ENCODE measurements at regions not wholly inside any gene's neighbourhood (a gene's known extent, or its start where the extent isn't known, plus 50 kb on each side); places are given as distances from the start of the nearest gene placed in this dataset.

- Histone ChIP-seq H3K4me3 (ENCODE audit: insufficient read depth, low read depth, low read length) (no peak overlapping the region), H3K27ac (ENCODE audit: insufficient read depth, low read depth, low read length, poor library complexity, severe bottlenecking) (no peak overlapping the region), H3K27me3 (ENCODE audit: control insufficient read depth, insufficient read depth, low read length, poor library complexity, severe bottlenecking) (no peaks in the 10 kb centered on the region), H3K9me3 (ENCODE audit: control insufficient read depth, low read length) (no peaks in the 10 kb centered on the region), H3K4me1 (ENCODE audit: control insufficient read depth, insufficient read depth, low read length) (no peaks in the 10 kb centered on the region), H3K36me3 (ENCODE audit: control insufficient read depth, insufficient read depth, low read length) (no peaks in the 10 kb centered on the region)
- 93 to 97% methylated on average over 3 of the region's 3 CpGs for WGBS, 2 experiments
Observed at GRCh38 chr1:221897321-221897721, 155.4 kb upstream of the DUSP10 start.

- WGBS, 2 experiments: 89 to 100% methylated on average over 1 of the region's 1 CpG
- no peak overlapping the region for H3K27ac ChIP-seq (ENCODE audit: insufficient read depth, low read depth, low read length, poor library complexity, severe bottlenecking)
- H3K4me1 ChIP-seq (ENCODE audit: control insufficient read depth, insufficient read depth, low read length): no peaks in the 10 kb centered on the region
- no peaks in the 10 kb centered on the region for H3K36me3 ChIP-seq (ENCODE audit: control insufficient read depth, insufficient read depth, low read length)
- no peaks in the 10 kb centered on the region for H3K9me3 ChIP-seq (ENCODE audit: control insufficient read depth, low read length)
- H3K27me3 ChIP-seq (ENCODE audit: control insufficient read depth, insufficient read depth, low read length, poor library complexity, severe bottlenecking): no peaks in the 10 kb centered on the region
- H3K4me3 ChIP-seq (ENCODE audit: insufficient read depth, low read depth, low read length): no peak overlapping the region
Observed at GRCh38 chr1:221892301-221892830, 150.5 kb upstream of the DUSP10 start.

GRCh38 chr1:221891708-221892107 is 149.8 kb upstream of the DUSP10 start:
- Histone ChIP-seq H3K27ac (ENCODE audit: insufficient read depth, low read depth, low read length, poor library complexity, severe bottlenecking) (no peak overlapping the region), H3K27me3 (ENCODE audit: control insufficient read depth, insufficient read depth, low read length, poor library complexity, severe bottlenecking) (no peaks in the 10 kb centered on the region), H3K36me3 (ENCODE audit: control insufficient read depth, insufficient read depth, low read length) (no peaks in the 10 kb centered on the region), H3K9me3 (ENCODE audit: control insufficient read depth, low read length) (no peaks in the 10 kb centered on the region), H3K4me3 (ENCODE audit: insufficient read depth, low read depth, low read length) (no peak overlapping the region), H3K4me1 (ENCODE audit: control insufficient read depth, insufficient read depth, low read length) (no peaks in the 10 kb centered on the region)
- WGBS, 2 experiments: 94 to 100% methylated on average over 1 of the region's 1 CpG

- no peaks in the 10 kb centered on the region for H3K9me3 ChIP-seq (ENCODE audit: control insufficient read depth, low read length)
- H3K27ac ChIP-seq (ENCODE audit: insufficient read depth, low read depth, low read length, poor library complexity, severe bottlenecking): no peak overlapping the region
- H3K27me3 ChIP-seq (ENCODE audit: control insufficient read depth, insufficient read depth, low read length, poor library complexity, severe bottlenecking): no peaks in the 10 kb centered on the region
- no peaks in the 10 kb centered on the region for H3K4me1 ChIP-seq (ENCODE audit: control insufficient read depth, insufficient read depth, low read length)
- H3K4me3 ChIP-seq (ENCODE audit: insufficient read depth, low read depth, low read length): no peak overlapping the region
- 87 to 91% methylated on average over 5 of the region's 5 CpGs for WGBS, 2 experiments
- H3K36me3 ChIP-seq (ENCODE audit: control insufficient read depth, insufficient read depth, low read length): no peaks in the 10 kb centered on the region
Observed at GRCh38 chr1:221888801-221889200, 146.9 kb upstream of the DUSP10 start.

GRCh38 chr1:221888218-221888617 is 146.3 kb upstream of the DUSP10 start:
- Histone ChIP-seq H3K4me1 (ENCODE audit: control insufficient read depth, insufficient read depth, low read length) (no peaks in the 10 kb centered on the region), H3K4me3 (ENCODE audit: insufficient read depth, low read depth, low read length) (no peak overlapping the region), H3K36me3 (ENCODE audit: control insufficient read depth, insufficient read depth, low read length) (no peaks in the 10 kb centered on the region), H3K9me3 (ENCODE audit: control insufficient read depth, low read length) (no peaks in the 10 kb centered on the region), H3K27me3 (ENCODE audit: control insufficient read depth, insufficient read depth, low read length, poor library complexity, severe bottlenecking) (no peaks in the 10 kb centered on the region), H3K27ac (ENCODE audit: insufficient read depth, low read depth, low read length, poor library complexity, severe bottlenecking) (no peak overlapping the region)
- 94 to 95% methylated on average over 11 of the region's 11 CpGs for WGBS, 2 experiments

- Histone ChIP-seq H3K27me3 (ENCODE audit: control insufficient read depth, insufficient read depth, low read length, poor library complexity, severe bottlenecking) (no peaks in the 10 kb centered on the region), H3K4me1 (ENCODE audit: control insufficient read depth, insufficient read depth, low read length) (no peaks in the 10 kb centered on the region), H3K36me3 (ENCODE audit: control insufficient read depth, insufficient read depth, low read length) (no peaks in the 10 kb centered on the region), H3K4me3 (ENCODE audit: insufficient read depth, low read depth, low read length) (no peak overlapping the region), H3K9me3 (ENCODE audit: control insufficient read depth, low read length) (no peaks in the 10 kb centered on the region), H3K27ac (ENCODE audit: insufficient read depth, low read depth, low read length, poor library complexity, severe bottlenecking) (no peak overlapping the region)
- 88 to 95% methylated on average over 2 of the region's 2 CpGs for WGBS, 2 experiments
Observed at GRCh38 chr1:221887758-221888157, 145.9 kb upstream of the DUSP10 start.

- no peak overlapping the region for H3K27ac ChIP-seq (ENCODE audit: insufficient read depth, low read depth, low read length, poor library complexity, severe bottlenecking)
- no peaks in the 10 kb centered on the region for H3K27me3 ChIP-seq (ENCODE audit: control insufficient read depth, insufficient read depth, low read length, poor library complexity, severe bottlenecking)
- no peaks in the 10 kb centered on the region for H3K4me1 ChIP-seq (ENCODE audit: control insufficient read depth, insufficient read depth, low read length)
- H3K9me3 ChIP-seq (ENCODE audit: control insufficient read depth, low read length): no peaks in the 10 kb centered on the region
- 87 to 89% methylated on average over 2 to 3 of the region's 3 CpGs for WGBS, 2 experiments
- H3K36me3 ChIP-seq (ENCODE audit: control insufficient read depth, insufficient read depth, low read length): no peaks in the 10 kb centered on the region
- no peak overlapping the region for H3K4me3 ChIP-seq (ENCODE audit: insufficient read depth, low read depth, low read length)
Observed at GRCh38 chr1:221887415-221887746, 145.5 kb upstream of the DUSP10 start.

GRCh38 chr1:221886743-221887414 is 145.0 kb upstream of the DUSP10 start:
- H3K9me3 ChIP-seq (ENCODE audit: control insufficient read depth, low read length): no peaks in the 10 kb centered on the region
- 86 to 87% methylated on average over 5 to 7 of the region's 7 CpGs for WGBS, 2 experiments
- H3K36me3 ChIP-seq (ENCODE audit: control insufficient read depth, insufficient read depth, low read length): no peaks in the 10 kb centered on the region
- no peaks in the 10 kb centered on the region for H3K27me3 ChIP-seq (ENCODE audit: control insufficient read depth, insufficient read depth, low read length, poor library complexity, severe bottlenecking)
- no peak overlapping the region for H3K27ac ChIP-seq (ENCODE audit: insufficient read depth, low read depth, low read length, poor library complexity, severe bottlenecking)
- H3K4me3 ChIP-seq (ENCODE audit: insufficient read depth, low read depth, low read length): no peak overlapping the region
- H3K4me1 ChIP-seq (ENCODE audit: control insufficient read depth, insufficient read depth, low read length): no peaks in the 10 kb centered on the region

- Histone ChIP-seq H3K4me3 (ENCODE audit: insufficient read depth, low read depth, low read length) (no peak overlapping the region), H3K27ac (ENCODE audit: insufficient read depth, low read depth, low read length, poor library complexity, severe bottlenecking) (no peak overlapping the region), H3K36me3 (ENCODE audit: control insufficient read depth, insufficient read depth, low read length) (no peaks in the 10 kb centered on the region), H3K4me1 (ENCODE audit: control insufficient read depth, insufficient read depth, low read length) (no peaks in the 10 kb centered on the region), H3K27me3 (ENCODE audit: control insufficient read depth, insufficient read depth, low read length, poor library complexity, severe bottlenecking) (no peaks in the 10 kb centered on the region), H3K9me3 (ENCODE audit: control insufficient read depth, low read length) (no peaks in the 10 kb centered on the region)
- 92 to 97% methylated on average over 2 of the region's 2 CpGs for WGBS, 2 experiments
Observed at GRCh38 chr1:221886311-221886710, 144.4 kb upstream of the DUSP10 start.

GRCh38 chr1:221884821-221885220 is 142.9 kb upstream of the DUSP10 start:
- Histone ChIP-seq H3K4me3 (ENCODE audit: insufficient read depth, low read depth, low read length) (no peak overlapping the region), H3K27ac (ENCODE audit: insufficient read depth, low read depth, low read length, poor library complexity, severe bottlenecking) (no peak overlapping the region), H3K4me1 (ENCODE audit: control insufficient read depth, insufficient read depth, low read length) (no peaks in the 10 kb centered on the region), H3K27me3 (ENCODE audit: control insufficient read depth, insufficient read depth, low read length, poor library complexity, severe bottlenecking) (no peaks in the 10 kb centered on the region), H3K9me3 (ENCODE audit: control insufficient read depth, low read length) (no peaks in the 10 kb centered on the region), H3K36me3 (ENCODE audit: control insufficient read depth, insufficient read depth, low read length) (no peaks in the 10 kb centered on the region)
- 95 to 97% methylated on average over 3 of the region's 3 CpGs for WGBS, 2 experiments
